Activated CD4-positive, alpha-beta T cell treated with anti-CD3 and anti-CD28 coated beads for 36 hours (primary cell): ENCODE measurements at regions not wholly inside any gene's neighbourhood (a gene's known extent, or its start where the extent isn't known, plus 50 kb on each side); places are given as distances from the start of the nearest gene placed in this dataset.

Experiments used
- ATAC-seq: fragments of 200-7000 bp; cut with Tn5 transposase; one replicate; pipeline ENCODE4 v1.10.0; 2021; ENCODE audit warnings: mild to moderate bottlenecking, moderate library complexity
- CTCF ChIA-PET: fragments of 350-600 bp; sonication (Branson Sonifier 250); formaldehyde crosslinking; loops from one replicate; lab custom pipeline; 2021; ENCODE audit warnings: antibody characterized with exemption; lab: Charles Lee
- POLR2A ChIA-PET: fragments of 350-600 bp; sonication (Branson Sonifier 250); formaldehyde crosslinking; loops from one replicate; lab custom pipeline; 2021; ENCODE audit warnings: antibody characterized with exemption, inconsistent platforms; lab: Charles Lee
- DNase-seq: peaks from one replicate; pipeline ENCODE4 v3.0.0-alpha.2; 2020
- H3K27ac Mint-ChIP-seq: one replicate; pipeline ENCODE4 v1.8.0; 2021; ENCODE audit warnings: mixed read lengths
- H3K27me3 Mint-ChIP-seq: one replicate; pipeline ENCODE4 v1.8.0; 2021; ENCODE audit warnings: mixed read lengths
- H3K36me3 Mint-ChIP-seq: one replicate; pipeline ENCODE4 v1.8.0; 2021; ENCODE audit warnings: low read depth, mixed read lengths
- H3K4me1 Mint-ChIP-seq: one replicate; pipeline ENCODE4 v1.8.0; 2021; ENCODE audit warnings: mixed read lengths
- H3K4me3 Mint-ChIP-seq: one replicate; pipeline ENCODE4 v1.8.0; 2021; ENCODE audit warnings: mild to moderate bottlenecking, moderate library complexity, mixed read lengths
- H3K9me3 Mint-ChIP-seq: one replicate; pipeline ENCODE4 v1.8.0; 2021; ENCODE audit warnings: low read depth, mixed read lengths
- intact Hi-C, 2 experiments: fragments of 100-400 bp; cut with DNase I in 1 of 2; cut with micrococcal nuclease in 1 of 2; formaldehyde crosslinking; loops; one replicate each; pipeline versions ENCODE4 v1.14.2 to v1.15.1; 2022 to 2024; cut with DNase I, micrococcal nuclease

DNA sequence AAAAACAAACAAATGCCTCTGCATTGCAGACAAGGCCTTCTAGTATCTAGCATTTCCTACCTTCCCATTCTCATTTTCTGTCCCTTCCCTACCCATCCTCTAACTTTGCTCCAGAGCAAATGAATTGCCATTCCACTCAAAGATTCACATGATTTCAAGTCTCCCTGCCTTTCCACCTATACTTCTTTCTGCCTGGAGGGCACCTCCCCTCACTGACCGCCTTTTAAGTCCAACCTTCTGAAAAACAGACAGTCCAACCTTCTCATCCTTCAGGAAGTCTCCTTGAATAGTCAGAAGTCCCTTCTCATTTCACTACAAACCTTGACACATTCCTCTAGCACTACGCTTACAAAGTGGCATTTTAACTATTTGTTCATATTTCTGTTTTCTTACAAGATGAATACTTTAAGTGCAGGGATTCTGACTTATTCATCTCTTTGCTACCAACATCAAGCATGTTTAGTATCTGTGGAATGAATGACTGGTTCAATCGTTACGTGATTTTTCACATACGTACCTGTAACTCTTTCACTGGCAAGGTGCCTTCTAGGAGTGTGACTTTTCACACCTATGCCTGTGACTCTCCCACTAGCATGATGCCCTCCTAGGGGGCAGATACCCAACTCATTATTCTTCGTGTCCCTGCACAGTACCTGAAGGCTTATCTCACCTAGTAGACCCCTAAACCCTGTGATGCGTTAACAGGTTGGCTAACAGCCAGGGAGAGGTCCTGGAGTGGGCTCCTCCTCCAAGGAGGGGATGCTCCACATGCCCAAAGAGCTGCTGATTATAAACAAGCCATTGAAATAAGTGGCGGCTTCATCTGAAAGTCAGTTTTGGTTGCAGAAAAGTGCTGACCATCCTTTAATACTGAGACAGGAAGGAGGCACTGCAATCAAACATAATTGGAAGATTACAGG is 356.2 kb downstream of the MYCN start:
- POLR2A ChIA-PET = no interaction called here
- no peak for ATAC-seq

GRCh38 chr2:16296038-16296290 is 355.6 kb downstream of the MYCN start:
- DNase-seq = no peak
- H3K9me3 Mint-ChIP-seq = no peaks in the 10 kb centered on the region
- CTCF ChIA-PET = no interaction called here
- H3K4me1 Mint-ChIP-seq = no peaks in the 10 kb centered on the region
- intact Hi-C loops = no loop called here
- H3K36me3 Mint-ChIP-seq = no peaks in the 10 kb centered on the region
- no peak overlapping the region for H3K4me3 Mint-ChIP-seq
- POLR2A ChIA-PET = no interaction called here
- no peak overlapping the region for H3K27ac Mint-ChIP-seq
- no peak for ATAC-seq
- H3K27me3 Mint-ChIP-seq = no peaks in the 10 kb centered on the region

More for the DNA sequence above, 356.2 kb downstream of the MYCN start:
- no peaks in the 10 kb centered on the region for H3K9me3 Mint-ChIP-seq
- DNase-seq = no peak
- no peak overlapping the region for H3K27ac Mint-ChIP-seq
- intact Hi-C loops = no loop called here
- H3K4me1 Mint-ChIP-seq = no peaks in the 10 kb centered on the region
- CTCF ChIA-PET = no interaction called here
- no peaks in the 10 kb centered on the region for H3K36me3 Mint-ChIP-seq
- H3K4me3 Mint-ChIP-seq = no peak overlapping the region
- H3K27me3 Mint-ChIP-seq = no peaks in the 10 kb centered on the region

DNA sequence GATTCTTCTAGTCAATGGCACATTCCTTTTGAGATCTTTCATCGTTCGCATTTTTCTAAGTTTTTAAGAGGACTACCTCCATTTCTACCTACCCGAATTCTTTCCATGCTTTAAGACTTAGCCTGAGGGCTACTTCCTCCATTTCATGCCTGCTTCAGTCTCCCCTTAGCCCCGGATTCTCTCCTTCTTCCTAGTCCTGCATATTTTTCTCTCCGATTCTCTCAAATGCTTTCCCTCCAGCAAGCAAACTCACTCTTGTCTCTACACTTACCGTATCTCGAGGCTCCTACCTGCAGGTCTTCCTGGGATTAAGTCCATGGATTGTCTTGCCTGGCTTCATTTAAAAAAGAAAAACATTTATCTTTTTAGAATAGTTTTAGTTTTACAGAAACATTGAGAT is 354.4 kb downstream of the MYCN start:
- H3K36me3 Mint-ChIP-seq = no peaks in the 10 kb centered on the region
- no peak for ATAC-seq
- ChIA-PET CTCF (no interaction called here), POLR2A (no interaction called here)
- no peak for DNase-seq
- H3K27me3 Mint-ChIP-seq = no peaks in the 10 kb centered on the region
- H3K9me3 Mint-ChIP-seq = no peaks in the 10 kb centered on the region
- H3K4me1 Mint-ChIP-seq = no peaks in the 10 kb centered on the region
- no peak overlapping the region for H3K27ac Mint-ChIP-seq
- intact Hi-C loops = no loop called here
- H3K4me3 Mint-ChIP-seq = no peak overlapping the region

DNA sequence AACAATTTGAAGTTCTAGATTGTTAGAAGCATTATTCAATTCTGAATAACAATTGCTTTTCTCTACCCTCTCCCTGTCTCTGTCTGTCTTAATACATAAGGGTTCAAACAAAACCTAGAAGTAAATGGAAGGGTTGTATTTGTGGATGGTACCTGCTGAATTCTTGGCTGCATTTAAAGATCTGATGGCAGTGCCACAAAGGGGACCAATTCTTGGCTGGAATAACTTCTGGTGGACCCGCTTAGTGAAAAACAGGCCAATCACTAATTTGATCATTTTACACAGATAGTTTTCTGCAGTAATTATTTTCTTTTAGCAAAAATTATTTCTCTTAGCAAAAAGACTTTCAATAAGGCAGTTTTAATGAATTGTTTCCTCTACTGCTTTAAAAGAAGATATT is 353.5 kb downstream of the MYCN start:
- H3K9me3 Mint-ChIP-seq = no peaks in the 10 kb centered on the region
- H3K27me3 Mint-ChIP-seq = no peaks in the 10 kb centered on the region
- H3K4me3 Mint-ChIP-seq = no peak overlapping the region
- intact Hi-C loops = no loop called here
- no peak for DNase-seq
- ChIA-PET POLR2A (no interaction called here), CTCF (no interaction called here)
- H3K4me1 Mint-ChIP-seq = no peaks in the 10 kb centered on the region
- ATAC-seq = no peak
- no peaks in the 10 kb centered on the region for H3K36me3 Mint-ChIP-seq
- H3K27ac Mint-ChIP-seq = no peak overlapping the region

DNA sequence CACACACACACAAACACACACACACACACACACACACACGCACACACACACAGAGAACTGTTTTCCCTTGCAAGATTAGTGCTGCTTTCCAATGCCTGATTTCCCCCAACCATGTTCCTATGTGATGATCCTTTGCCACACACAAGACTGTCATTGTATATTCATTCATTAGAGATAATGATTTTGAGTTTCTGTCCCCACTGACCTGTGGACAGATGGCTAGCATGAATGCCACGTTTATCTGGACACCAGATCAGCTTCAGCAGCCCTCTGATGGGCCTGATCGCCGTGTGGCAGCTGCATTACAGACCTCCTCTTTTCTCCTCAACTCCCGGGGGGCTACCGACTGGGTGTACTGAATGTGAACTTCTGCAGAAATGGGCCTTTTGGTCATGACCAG is 353.0 kb downstream of the MYCN start:
- H3K9me3 Mint-ChIP-seq = no peaks in the 10 kb centered on the region
- H3K27me3 Mint-ChIP-seq = no peaks in the 10 kb centered on the region
- intact Hi-C loops = no loop called here
- ChIA-PET POLR2A (no interaction called here), CTCF (no interaction called here)
- no peaks in the 10 kb centered on the region for H3K36me3 Mint-ChIP-seq
- no peak overlapping the region for H3K4me3 Mint-ChIP-seq
- H3K27ac Mint-ChIP-seq = no peak overlapping the region
- H3K4me1 Mint-ChIP-seq = no peaks in the 10 kb centered on the region
- ATAC-seq (no peak), DNase-seq (no peak)

- Mint-ChIP-seq H3K4me1 (no peaks in the 10 kb centered on the region), H3K27me3 (no peaks in the 10 kb centered on the region), H3K27ac (no peak overlapping the region), H3K36me3 (no peaks in the 10 kb centered on the region), H3K9me3 (no peaks in the 10 kb centered on the region), H3K4me3 (no peak overlapping the region)
- no peak for DNase-seq
- POLR2A ChIA-PET = no interaction called here
- CTCF ChIA-PET = no interaction called here
- intact Hi-C loops = no loop called here
- no peak for ATAC-seq
Observed at GRCh38 chr2:16291731-16292550, 351.6 kb downstream of the MYCN start.

DNA sequence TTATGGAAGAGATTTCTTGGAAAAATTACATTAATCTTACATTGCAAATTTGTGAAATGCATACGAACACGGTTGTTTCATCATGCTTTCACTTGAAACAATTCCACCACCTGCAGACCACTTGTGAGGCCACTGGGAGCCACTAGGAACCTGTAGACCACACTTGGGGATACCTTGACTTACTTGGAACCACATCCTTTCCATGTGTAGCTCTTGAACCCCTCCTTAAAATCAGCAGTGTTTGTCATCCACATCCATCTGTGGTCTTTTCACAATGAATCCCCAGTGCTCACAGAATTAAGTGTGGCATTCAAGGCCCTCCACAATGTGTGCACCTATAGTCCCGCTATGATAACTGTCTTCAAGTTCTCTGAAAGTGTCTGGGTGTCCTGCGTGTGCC is 350.9 kb downstream of the MYCN start:
- H3K27ac Mint-ChIP-seq = no peak overlapping the region
- DNase-seq = no peak
- no peak overlapping the region for H3K4me3 Mint-ChIP-seq
- H3K4me1 Mint-ChIP-seq = no peaks in the 10 kb centered on the region
- no peaks in the 10 kb centered on the region for H3K36me3 Mint-ChIP-seq
- ChIA-PET POLR2A (no interaction called here), CTCF (no interaction called here)
- no peaks in the 10 kb centered on the region for H3K27me3 Mint-ChIP-seq
- H3K9me3 Mint-ChIP-seq = no peaks in the 10 kb centered on the region
- intact Hi-C loops = no loop called here
- no peak for ATAC-seq

DNA sequence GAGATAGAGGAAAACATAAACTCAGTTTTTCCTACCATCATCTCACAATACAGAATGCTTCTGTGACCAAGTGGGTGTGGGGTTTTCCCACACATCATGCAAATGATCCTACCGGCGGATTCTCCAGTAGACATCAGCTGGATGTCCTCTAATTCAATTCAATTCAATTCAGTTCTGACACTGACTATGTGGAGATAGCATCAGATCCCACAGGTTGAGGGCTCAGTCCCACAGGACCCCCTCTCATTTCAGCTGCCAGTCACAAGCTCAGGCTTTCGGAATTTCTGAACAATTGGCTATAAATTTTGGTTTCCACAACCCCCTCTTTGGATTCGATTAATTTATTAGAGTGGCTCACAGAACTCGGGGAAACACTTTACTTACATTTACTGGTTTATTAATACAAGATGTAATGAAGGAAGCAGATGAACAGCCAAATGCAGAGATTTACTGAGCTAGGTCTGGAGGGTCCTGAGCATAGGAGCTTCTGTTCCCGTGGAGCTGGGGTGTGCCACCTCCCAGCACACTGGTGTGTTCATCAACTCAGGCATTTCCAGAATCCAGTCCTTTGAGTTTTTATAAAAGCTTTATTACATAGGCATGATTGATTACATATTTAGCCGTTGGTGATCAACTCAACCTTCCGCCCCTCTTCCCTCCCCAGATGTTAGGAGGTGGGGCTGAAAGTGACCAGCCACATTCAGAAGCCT is 350.1 kb downstream of the MYCN start:
- intact Hi-C loops = no loop called here
- DNase-seq = no peak
- ChIA-PET POLR2A (no interaction called here), CTCF (interaction anchor here (1.0 kb wide), 1 partner anchor 18 kb away, joined by 3 read pairs; no protein-coding TSS in a partner anchor)
- ATAC-seq = no peak
- H3K9me3 Mint-ChIP-seq = no peaks in the 10 kb centered on the region
- H3K27ac Mint-ChIP-seq = no peak overlapping the region
- no peak overlapping the region for H3K4me3 Mint-ChIP-seq
- H3K4me1 Mint-ChIP-seq = no peaks in the 10 kb centered on the region
- H3K36me3 Mint-ChIP-seq = no peaks in the 10 kb centered on the region
- H3K27me3 Mint-ChIP-seq = no peaks in the 10 kb centered on the region

GRCh38 chr2:16288371-16289112 is 348.2 kb downstream of the MYCN start:
- no peaks in the 10 kb centered on the region for H3K36me3 Mint-ChIP-seq
- no peaks in the 10 kb centered on the region for H3K9me3 Mint-ChIP-seq
- DNase-seq = no peak
- H3K27me3 Mint-ChIP-seq = no peaks in the 10 kb centered on the region
- no peak overlapping the region for H3K27ac Mint-ChIP-seq
- no peaks in the 10 kb centered on the region for H3K4me1 Mint-ChIP-seq
- CTCF ChIA-PET = no interaction called here
- H3K4me3 Mint-ChIP-seq = no peak overlapping the region
- no peak for ATAC-seq
- POLR2A ChIA-PET = no interaction called here
- intact Hi-C loops = no loop called here

GRCh38 chr2:16287831-16288230 is 347.5 kb downstream of the MYCN start:
- intact Hi-C loops = no loop called here
- Mint-ChIP-seq H3K4me3 (no peak overlapping the region), H3K27ac (no peak overlapping the region), H3K36me3 (no peaks in the 10 kb centered on the region), H3K27me3 (no peaks in the 10 kb centered on the region), H3K9me3 (no peaks in the 10 kb centered on the region), H3K4me1 (no peaks in the 10 kb centered on the region)
- DNase-seq = no peak
- ChIA-PET CTCF (no interaction called here), POLR2A (no interaction called here)
- ATAC-seq = no peak

DNA sequence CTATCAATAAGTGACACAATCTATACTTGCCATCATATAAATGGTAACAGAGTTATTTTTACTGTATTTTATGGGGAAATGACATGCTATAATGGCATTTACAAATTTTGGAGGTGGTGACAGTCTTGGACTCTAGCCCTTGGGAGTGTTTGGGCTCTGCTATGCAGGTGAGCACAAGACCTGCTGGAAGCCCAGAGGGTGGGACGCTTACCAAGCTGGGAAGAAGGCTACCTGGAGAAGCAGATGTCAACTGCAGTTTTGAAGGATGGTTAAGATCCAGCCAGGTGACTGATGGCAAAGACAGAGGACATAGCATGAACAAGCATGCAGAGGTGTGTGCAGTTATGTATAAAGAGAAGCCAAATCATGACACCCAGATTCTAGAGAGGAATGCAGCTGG is 346.9 kb downstream of the MYCN start:
- no peak overlapping the region for H3K27ac Mint-ChIP-seq
- H3K4me1 Mint-ChIP-seq = no peaks in the 10 kb centered on the region
- CTCF ChIA-PET = no interaction called here

More for the DNA sequence above, 346.9 kb downstream of the MYCN start:
- ATAC-seq (no peak), DNase-seq (no peak)
- H3K36me3 Mint-ChIP-seq = no peaks in the 10 kb centered on the region
- no peaks in the 10 kb centered on the region for H3K27me3 Mint-ChIP-seq
- no peaks in the 10 kb centered on the region for H3K9me3 Mint-ChIP-seq
- intact Hi-C loops = no loop called here
- H3K4me3 Mint-ChIP-seq = no peak overlapping the region
- POLR2A ChIA-PET = no interaction called here
